ENCODE measurements at regions not wholly inside any gene's neighbourhood (a gene's known extent, or its start where the extent isn't known, plus 50 kb on each side); places are given as distances from the start of the nearest gene placed in this dataset.

- TF ChIP-seq CTCF (IDR thresholded peaks at IDR 0.05), result no peak
- TF ChIP-seq POLR2A (IDR thresholded peaks at IDR 0.05), result peak in 2 of 3 donors; percentile 6 to 8
- ATAC-seq (peak; percentile 25), DNase-seq (peak; percentile 66 to 81 (median 72))
- Histone ChIP-seq H3K4me1 (peaks cover 65% of the 10 kb centered on the region), H3K9me3 (no peaks in the 10 kb centered on the region), H3K36me3 (replicated peaks in 1 of 2; ENCODE audit: insufficient read depth in 1 of 2, low read depth in 2 of 2) (no peaks in the 10 kb centered on the region), H3K27me3 (no peaks in the 10 kb centered on the region), H3K4me3 (no peak overlapping the region), H3K27ac (peak overlapping the region in 3 of 4 donors; percentile 69 to 76 (median 72))
- intact Hi-C loops (cut with DNase I), result no loop called here
- WGBS, 2 donors, result 27 to 46% methylated on average over 4 of the region's 4 CpGs
Observed at GRCh38 chr15:93483923-93484322, 394.9 kb upstream of the RGMA start.

DNA sequence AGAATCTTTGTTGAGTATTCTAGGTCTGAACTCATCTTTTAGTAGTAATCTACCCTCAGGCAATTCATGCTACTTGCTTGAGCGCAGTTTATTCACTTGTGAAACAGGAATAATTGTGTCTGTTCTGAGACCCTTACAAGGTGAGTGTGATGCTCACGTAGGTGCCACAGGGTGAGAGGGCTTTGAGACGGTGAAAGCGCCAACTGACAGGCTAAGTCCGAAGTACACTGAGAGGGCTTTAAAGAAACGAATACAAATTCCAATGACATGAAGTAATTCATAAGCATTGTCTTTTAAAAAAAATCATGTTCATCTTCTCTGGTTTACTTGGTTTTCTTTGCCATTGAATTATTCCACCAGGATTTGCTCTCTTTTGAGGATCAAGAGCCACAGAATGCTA is 393.7 kb upstream of the RGMA start:
- ATAC-seq (no peak), DNase-seq (peak in 1 of 4 donors; percentile 46)
- H3K9me3 ChIP-seq, result no peaks in the 10 kb centered on the region
- H3K4me3 ChIP-seq, result no peak overlapping the region
- H3K27me3 ChIP-seq, result no peaks in the 10 kb centered on the region
- 62 to 83% methylated on average over 6 of the region's 6 CpGs for WGBS, 2 donors
- H3K4me1 ChIP-seq, result peaks cover 72% of the 10 kb centered on the region
- H3K27ac ChIP-seq, result peak overlapping the region in 2 of 4 donors; percentile 69 to 72
- TF ChIP-seq POLR2A (IDR thresholded peaks at IDR 0.05) (no peak), CTCF (IDR thresholded peaks at IDR 0.05) (no peak)
- H3K36me3 ChIP-seq (replicated peaks in 1 of 2; ENCODE audit: insufficient read depth in 1 of 2, low read depth in 2 of 2), result no peaks in the 10 kb centered on the region
- intact Hi-C loops (cut with DNase I), result no loop called here

- 34 to 43% methylated on average over 2 of the region's 2 CpGs for WGBS, 2 donors
- TF ChIP-seq CTCF (IDR thresholded peaks at IDR 0.05), result no peak
- no peak for TF ChIP-seq POLR2A (IDR thresholded peaks at IDR 0.05)
- H3K9me3 ChIP-seq, result no peaks in the 10 kb centered on the region
- ATAC-seq (peak; percentile 71), DNase-seq (peak; percentile 58 to 84 (median 74))
- intact Hi-C loops (cut with DNase I), result no loop called here
- H3K36me3 ChIP-seq (replicated peaks in 1 of 2; ENCODE audit: insufficient read depth in 1 of 2, low read depth in 2 of 2), result no peaks in the 10 kb centered on the region
- H3K27ac ChIP-seq, result peak overlapping the region; percentile 46 to 62 (median 54)
- no peaks in the 10 kb centered on the region for H3K27me3 ChIP-seq
- no peak overlapping the region for H3K4me3 ChIP-seq
- H3K4me1 ChIP-seq, result peaks cover 54% of the 10 kb centered on the region
Observed at GRCh38 chr15:93479715-93480114, 390.7 kb upstream of the RGMA start.

GRCh38 chr15:93478947-93479346 is 389.9 kb upstream of the RGMA start:
- Histone ChIP-seq H3K9me3 (no peaks in the 10 kb centered on the region), H3K4me3 (no peak overlapping the region), H3K4me1 (peaks cover 52% of the 10 kb centered on the region), H3K36me3 (replicated peaks in 1 of 2; ENCODE audit: insufficient read depth in 1 of 2, low read depth in 2 of 2) (no peaks in the 10 kb centered on the region), H3K27me3 (no peaks in the 10 kb centered on the region), H3K27ac (peak overlapping the region in 2 of 4 donors; percentile 56 to 62)
- peak; percentile 41 to 74 (median 50) for DNase-seq
- TF ChIP-seq POLR2A (IDR thresholded peaks at IDR 0.05) (no peak), CTCF (IDR thresholded peaks at IDR 0.05) (no peak)
- intact Hi-C loops (cut with DNase I), result no loop called here
- peak; percentile 70 for ATAC-seq
- WGBS, 2 donors, result 46 to 51% methylated on average over 5 of the region's 5 CpGs

DNA sequence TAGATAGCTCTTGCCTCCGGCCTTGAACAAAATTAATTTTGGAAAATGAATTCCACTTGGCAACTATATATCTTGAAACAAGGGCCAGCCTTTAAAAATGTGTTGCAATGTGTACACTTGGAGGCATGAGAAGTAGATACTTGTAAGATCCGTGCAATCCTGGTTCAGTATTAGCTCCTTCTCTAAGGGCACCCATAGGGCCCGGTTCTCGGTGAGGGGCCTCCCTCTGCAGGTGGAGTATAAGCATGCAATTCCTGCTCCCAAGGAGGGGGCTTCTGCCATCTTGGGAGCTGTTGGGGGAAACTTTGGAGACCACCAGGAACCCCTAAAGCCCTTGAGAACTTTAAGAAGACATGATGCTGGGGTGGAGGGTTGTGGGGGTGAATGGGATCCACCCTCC is 388.7 kb upstream of the RGMA start:
- Histone ChIP-seq H3K27ac (peak overlapping the region in 1 of 4 donors; percentile 3), H3K9me3 (no peaks in the 10 kb centered on the region), H3K27me3 (no peaks in the 10 kb centered on the region), H3K36me3 (replicated peaks in 1 of 2; ENCODE audit: insufficient read depth in 1 of 2, low read depth in 2 of 2) (no peaks in the 10 kb centered on the region), H3K4me3 (no peak overlapping the region), H3K4me1 (peaks cover 46% of the 10 kb centered on the region)
- WGBS, 2 donors, result 41 to 68% methylated on average over 4 of the region's 4 CpGs
- DNase-seq (peak in 1 of 4 donors; percentile 23), ATAC-seq (peak; percentile 36)
- intact Hi-C loops (cut with DNase I), result no loop called here
- TF ChIP-seq POLR2A (IDR thresholded peaks at IDR 0.05), result no peak
- TF ChIP-seq CTCF (IDR thresholded peaks at IDR 0.05), result peak in 1 of 7 experiments; percentile 18
